RWPE1 (cell line): ENCODE measurements at regions not wholly inside any gene's neighbourhood (a gene's known extent, or its start where the extent isn't known, plus 50 kb on each side); places are given as distances from the start of the nearest gene placed in this dataset.

ENCODE experiments used
- CTCF ChIA-PET: fragments of 350-600 bp; sonication (Branson Sonifier 250); formaldehyde crosslinking; extraction: SDS; loops from one replicate; lab custom pipeline; 2021; lab: Yijun Ruan, JAX
- POLR2A ChIA-PET: fragments of 400-600 bp; formaldehyde crosslinking; extraction: SDS; loops from one replicate; lab custom pipeline; 2020; ENCODE audit warnings: antibody characterized with exemption; ENCODE audit not compliant: low non-redundant PET; lab: Yijun Ruan, JAX
- DNase-seq: peaks from one replicate; pipeline ENCODE4 v3.0.0; 2012; ENCODE audit warnings: low spot score
- H3K27ac ChIP-seq: fragments of 450-650 bp; 2 replicates; pipeline ENCODE4 v1.5.1; 2017
- CTCF ChIP-seq: fragments of 450-650 bp; conservative IDR thresholded peaks from 2 replicates; pipeline ENCODE4 v1.5.1; 2017; ENCODE audit warnings: low read depth, mild to moderate bottlenecking

DNA sequence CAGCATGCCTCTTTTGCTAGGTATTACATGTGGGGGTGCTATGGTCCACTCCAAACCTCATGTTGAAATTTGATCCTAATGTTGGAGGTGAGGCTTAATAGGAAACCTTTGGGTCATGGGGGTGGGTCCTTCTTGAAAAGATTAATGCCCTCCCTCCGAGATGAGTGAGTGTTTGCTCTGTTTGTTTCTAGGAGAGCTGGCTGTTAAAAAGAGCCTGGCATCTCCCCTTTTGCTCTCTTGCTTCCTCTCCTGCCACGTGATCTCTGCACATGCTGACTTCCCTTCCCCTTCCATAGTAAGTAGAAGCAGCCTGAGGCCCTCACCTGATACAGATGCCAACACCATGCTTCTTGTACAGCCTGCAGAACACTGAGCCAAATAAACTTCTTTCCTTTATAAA, 104.5 kb downstream of the FAT3 start:
- ChIA-PET POLR2A (no interaction called here), CTCF (interaction anchor here (0.7 kb wide), 1 partner anchor 955 kb away, joined by 3 read pairs; no protein-coding TSS in a partner anchor)
- no peak for TF ChIP-seq CTCF
- no peak for DNase-seq
- H3K27ac ChIP-seq = no peak overlapping the region

GRCh38 chr11:92329646-92330045, 105.0 kb downstream of the FAT3 start:
- no peak overlapping the region for H3K27ac ChIP-seq
- ChIA-PET POLR2A (no interaction called here), CTCF (interaction anchor here (0.7 kb wide), 1 partner anchor 956 kb away, joined by 3 read pairs; no protein-coding TSS in a partner anchor)
- DNase-seq = peak; percentile 21
- TF ChIP-seq CTCF = no peak

- ChIA-PET POLR2A (no interaction called here), CTCF (interaction anchor here (0.7 kb wide), 1 partner anchor 260 kb away, joined by 4 read pairs; no protein-coding TSS in a partner anchor)
- no peak for DNase-seq
- no peak overlapping the region for H3K27ac ChIP-seq
- TF ChIP-seq CTCF = no peak
Measured at GRCh38 chr11:92330114-92330513, 105.5 kb downstream of the FAT3 start.

DNA sequence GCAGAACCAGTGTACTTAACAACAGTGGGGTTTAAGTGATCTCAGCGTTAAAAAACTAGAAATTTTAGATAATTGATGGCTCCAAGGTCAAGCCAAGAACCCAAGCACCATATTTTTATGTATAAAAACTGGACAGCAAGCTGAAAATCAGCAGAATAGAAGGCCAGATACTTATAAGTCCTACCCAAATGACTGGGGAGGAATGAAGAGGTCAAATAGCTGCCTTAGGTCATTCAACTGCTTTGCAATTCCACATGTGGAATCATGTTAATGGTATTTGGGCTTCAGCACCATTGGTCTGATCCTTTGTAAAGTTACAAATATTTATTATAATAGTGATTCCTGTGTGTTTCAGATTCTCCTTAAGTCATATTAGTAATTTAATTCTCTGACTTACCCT, 108.4 kb downstream of the FAT3 start:
- no peak overlapping the region for H3K27ac ChIP-seq
- ChIA-PET CTCF (no interaction called here), POLR2A (interaction anchor here (0.7 kb wide), 1 partner anchor 368 kb away, joined by 3 read pairs; no protein-coding TSS in a partner anchor)
- DNase-seq = no peak
- TF ChIP-seq CTCF = no peak

GRCh38 chr11:92340839-92341238, 116.2 kb downstream of the FAT3 start:
- no peak for TF ChIP-seq CTCF
- no peak overlapping the region for H3K27ac ChIP-seq
- ChIA-PET POLR2A (no interaction called here), CTCF (interaction anchor here (0.5 kb wide), 1 partner anchor 544 kb away, joined by 3 read pairs; no protein-coding TSS in a partner anchor)
- no peak for DNase-seq

GRCh38 chr11:92342034-92342720, 117.6 kb downstream of the FAT3 start:
- DNase-seq = no peak
- TF ChIP-seq CTCF = no peak
- ChIA-PET POLR2A (no interaction called here), CTCF (no interaction called here)
- no peak overlapping the region for H3K27ac ChIP-seq
